Glutamatergic neuron (in vitro differentiated cells): ENCODE measurements at regions not wholly inside any gene's neighbourhood (a gene's known extent, or its start where the extent isn't known, plus 50 kb on each side); places are given as distances from the start of the nearest gene placed in this dataset.

Experiments used
- DNase-seq: peaks from one replicate; pipeline ENCODE4 v3.0.0; 2022
- H3K27ac Mint-ChIP-seq: one replicate; pipeline ENCODE4 v1.8.0; 2020; ENCODE audit warnings: mild to moderate bottlenecking, mixed read lengths, inconsistent platforms; ENCODE audit not compliant: unreplicated experiment
- H3K27me3 Mint-ChIP-seq: one replicate; pipeline ENCODE4 v1.8.0; 2020; ENCODE audit warnings: mild to moderate bottlenecking, moderate library complexity, mixed read lengths, inconsistent platforms; ENCODE audit not compliant: unreplicated experiment
- H3K36me3 Mint-ChIP-seq: one replicate; pipeline ENCODE4 v1.8.0; 2020; ENCODE audit warnings: mild to moderate bottlenecking, mixed read lengths, inconsistent platforms; ENCODE audit not compliant: unreplicated experiment
- H3K4me1 Mint-ChIP-seq: one replicate; pipeline ENCODE4 v1.8.0; 2020; ENCODE audit warnings: mild to moderate bottlenecking, low read depth, mixed read lengths, inconsistent platforms; ENCODE audit not compliant: unreplicated experiment
- H3K4me3 Mint-ChIP-seq: one replicate; pipeline ENCODE4 v1.8.0; 2020; ENCODE audit warnings: mild to moderate bottlenecking, mixed read lengths, inconsistent platforms; ENCODE audit not compliant: unreplicated experiment
- H3K9me3 Mint-ChIP-seq: one replicate; pipeline ENCODE4 v1.8.0; 2020; ENCODE audit warnings: mild to moderate bottlenecking, moderate library complexity, mixed read lengths, inconsistent platforms; ENCODE audit not compliant: unreplicated experiment
- CTCF ChIP-seq: fragments of 200-600 bp; sonication (generic); IDR thresholded peaks from one replicate; pipeline ENCODE4 v1.5.0; 2021; ENCODE audit not compliant: partially characterized antibody, unreplicated experiment

DNA sequence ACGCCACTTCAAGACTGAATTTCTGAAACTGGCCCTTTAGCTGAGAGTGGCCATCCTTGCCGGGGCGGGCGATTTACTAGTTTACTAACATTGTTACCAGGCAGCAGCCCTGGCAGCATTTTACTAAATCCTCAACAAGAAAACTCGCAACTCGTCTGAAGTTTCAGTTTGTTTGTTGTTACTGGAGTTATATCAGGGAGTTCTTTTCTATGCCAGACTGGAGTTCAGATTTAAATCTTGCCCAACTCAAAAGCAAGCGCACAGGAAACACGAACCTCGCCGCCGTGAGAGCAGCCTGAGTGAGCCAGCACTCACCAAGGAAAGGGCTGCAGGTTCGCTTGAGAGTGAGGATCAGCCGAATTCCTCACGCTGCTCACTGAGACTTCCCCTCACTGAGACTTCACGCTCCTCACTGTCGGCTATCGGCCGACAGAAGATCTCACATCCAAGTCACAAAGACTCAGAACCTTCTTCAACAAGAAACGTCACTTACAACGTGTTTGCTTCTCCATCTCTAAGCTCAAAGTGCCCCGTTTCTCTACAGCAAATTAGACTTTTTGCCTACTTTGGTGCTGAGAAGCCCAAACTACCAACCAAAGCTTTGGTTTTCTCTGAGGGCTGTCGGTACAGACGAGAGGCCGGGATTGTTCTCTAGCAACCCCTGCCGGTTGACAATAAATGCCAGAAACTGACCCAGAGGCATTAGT lies 78.9 kb downstream of the OLIG3 start:
- Mint-ChIP-seq H3K36me3 (no peaks in the 10 kb centered on the region), H3K4me3 (peak overlapping the region; percentile 81), H3K27me3 (no peaks in the 10 kb centered on the region), H3K9me3 (peaks cover 4% of the 10 kb centered on the region), H3K4me1 (peaks cover 38% of the 10 kb centered on the region), H3K27ac (peak overlapping the region; percentile 88)
- peak; percentile 27 for TF ChIP-seq CTCF
- DNase-seq = peak; percentile 60

GRCh38 chr6:137414599-137414998 lies 79.6 kb downstream of the OLIG3 start:
- TF ChIP-seq CTCF = no peak
- DNase-seq = no peak
- H3K27ac Mint-ChIP-seq = peak overlapping the region; percentile 63
- no peaks in the 10 kb centered on the region for H3K27me3 Mint-ChIP-seq
- H3K9me3 Mint-ChIP-seq = peaks cover 4% of the 10 kb centered on the region
- H3K4me3 Mint-ChIP-seq = peak overlapping the region; percentile 81
- H3K4me1 Mint-ChIP-seq = peaks cover 38% of the 10 kb centered on the region
- no peaks in the 10 kb centered on the region for H3K36me3 Mint-ChIP-seq

DNA sequence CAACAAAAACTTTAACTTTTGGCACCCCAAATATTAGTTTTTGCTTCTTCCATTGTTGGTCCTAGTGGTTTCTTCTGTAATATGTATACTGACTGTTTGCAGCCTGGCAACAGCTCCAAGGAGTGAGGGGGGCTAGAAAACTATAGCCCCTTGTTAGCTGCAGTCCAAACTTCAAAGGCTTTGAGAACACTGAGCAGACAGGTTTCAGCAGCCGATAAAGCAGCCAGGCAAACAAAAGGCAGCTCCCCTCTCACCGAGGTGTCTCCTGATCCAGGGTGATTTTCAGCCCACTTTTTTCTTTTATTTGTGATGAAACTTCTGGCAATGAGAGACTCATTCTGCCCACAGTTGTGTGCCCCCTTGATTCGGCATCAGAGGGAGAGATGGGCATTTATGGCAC lies 80.7 kb downstream of the OLIG3 start:
- Mint-ChIP-seq H3K9me3 (peaks cover 4% of the 10 kb centered on the region), H3K27me3 (no peaks in the 10 kb centered on the region), H3K27ac (no peak overlapping the region), H3K4me3 (no peak overlapping the region), H3K4me1 (peaks cover 38% of the 10 kb centered on the region), H3K36me3 (no peaks in the 10 kb centered on the region)
- DNase-seq = no peak
- TF ChIP-seq CTCF = no peak

DNA sequence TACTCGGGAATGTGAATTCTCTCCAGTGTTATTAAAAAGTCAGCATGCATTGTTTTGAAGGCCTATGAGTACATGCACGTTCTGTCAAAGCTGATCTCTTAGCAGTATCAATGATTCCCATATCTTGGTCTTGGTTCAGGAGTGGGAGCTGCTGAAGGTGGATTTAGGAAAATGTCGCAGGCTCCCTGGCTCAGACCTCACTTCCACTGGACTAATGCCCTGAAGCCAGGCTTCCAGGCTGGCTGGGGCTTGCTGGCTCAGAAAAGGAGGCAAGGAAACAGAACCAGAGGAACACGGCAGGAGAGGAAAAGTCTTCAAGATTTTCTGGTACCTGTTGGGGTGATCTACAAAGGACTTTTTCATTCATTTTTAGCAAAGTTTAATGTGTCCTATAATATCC lies 81.6 kb downstream of the OLIG3 start:
- no peak for DNase-seq
- H3K4me3 Mint-ChIP-seq = no peak overlapping the region
- no peaks in the 10 kb centered on the region for H3K36me3 Mint-ChIP-seq
- TF ChIP-seq CTCF = no peak
- H3K27me3 Mint-ChIP-seq = no peaks in the 10 kb centered on the region
- H3K27ac Mint-ChIP-seq = no peak overlapping the region
- H3K4me1 Mint-ChIP-seq = peaks cover 35% of the 10 kb centered on the region
- H3K9me3 Mint-ChIP-seq = peaks cover 4% of the 10 kb centered on the region

- Mint-ChIP-seq H3K27me3 (no peaks in the 10 kb centered on the region), H3K4me3 (no peak overlapping the region)
These were observed 84.9 kb downstream of the OLIG3 start for GRCh38 chr6:137409266-137409777.

More at GRCh38 chr6:137409266-137409777, 84.9 kb downstream of the OLIG3 start:
- Mint-ChIP-seq H3K4me1 (peaks cover 9% of the 10 kb centered on the region), H3K9me3 (peaks cover 1% of the 10 kb centered on the region), H3K27ac (no peak overlapping the region), H3K36me3 (peaks cover 9% of the 10 kb centered on the region)
- TF ChIP-seq CTCF = no peak
- no peak for DNase-seq
